ENCODE measurements at regions not wholly inside any gene's neighbourhood (a gene's known extent, or its start where the extent isn't known, plus 50 kb on each side); places are given as distances from the start of the nearest gene placed in this dataset.

- Histone ChIP-seq H3K36me3 (no peaks in the 10 kb centered on the region), H3K27ac (replicated peaks in 1 of 4) (no peak overlapping the region), H3K27me3 (no peaks in the 10 kb centered on the region), H3K9me3 (no peaks in the 10 kb centered on the region), H3K4me1 (no peaks in the 10 kb centered on the region), H3K4me3 (no peak overlapping the region)
- TF ChIP-seq CTCF (IDR thresholded peaks at IDR 0.05) (no peak), POLR2A (IDR thresholded peaks at IDR 0.05; ENCODE audit: low read depth) (no peak), EP300 (IDR thresholded peaks at IDR 0.05) (no peak), POLR2AphosphoS5 (IDR thresholded peaks at IDR 0.05) (no peak)
- intact Hi-C loops (cut with DNase I): no loop called here
- DNase-seq (ENCODE audit: extremely low spot score): no peak
- WGBS: 86% methylated on average over 3 of the region's 3 CpGs
These were observed 331.7 kb upstream of the ADGRL3 start for GRCh38 chr4:60868232-60868960.

- intact Hi-C loops (cut with DNase I): no loop called here
- 96% methylated on average over 1 of the region's 1 CpG for WGBS
- no peak for DNase-seq (ENCODE audit: extremely low spot score)
- Histone ChIP-seq H3K9me3 (peaks cover 0 to 7% (median 3%) of the 10 kb centered on the region in 4 donors), H3K27me3 (no peaks in the 10 kb centered on the region), H3K27ac (replicated peaks in 1 of 4) (no peak overlapping the region), H3K4me1 (no peaks in the 10 kb centered on the region), H3K36me3 (no peaks in the 10 kb centered on the region), H3K4me3 (no peak overlapping the region)
- TF ChIP-seq POLR2AphosphoS5 (IDR thresholded peaks at IDR 0.05): no peak
- no peak for TF ChIP-seq CTCF (IDR thresholded peaks at IDR 0.05)
- TF ChIP-seq POLR2A (IDR thresholded peaks at IDR 0.05; ENCODE audit: low read depth): no peak
- no peak for TF ChIP-seq EP300 (IDR thresholded peaks at IDR 0.05)
These were observed 320.9 kb upstream of the ADGRL3 start for GRCh38 chr4:60879135-60879701.

GRCh38 chr4:60884587-60884986 is 315.5 kb upstream of the ADGRL3 start:
- no peaks in the 10 kb centered on the region for H3K4me1 ChIP-seq
- no peak overlapping the region for H3K4me3 ChIP-seq
- H3K27me3 ChIP-seq: no peaks in the 10 kb centered on the region
- peaks cover 0 to under 1% (median 0%) of the 10 kb centered on the region in 4 donors for H3K9me3 ChIP-seq
- H3K36me3 ChIP-seq: no peaks in the 10 kb centered on the region
- H3K27ac ChIP-seq (replicated peaks in 1 of 4): no peak overlapping the region
- WGBS: 20% methylated on average over 7 of the region's 7 CpGs
- DNase-seq (ENCODE audit: extremely low spot score): no peak
- no peak for TF ChIP-seq POLR2AphosphoS5 (IDR thresholded peaks at IDR 0.05)
- no peak for TF ChIP-seq CTCF (IDR thresholded peaks at IDR 0.05)
- no peak for TF ChIP-seq EP300 (IDR thresholded peaks at IDR 0.05)
- no peak for TF ChIP-seq POLR2A (IDR thresholded peaks at IDR 0.05; ENCODE audit: low read depth)
- intact Hi-C loops (cut with DNase I): no loop called here

GRCh38 chr4:60885011-60885410 is 315.1 kb upstream of the ADGRL3 start:
- TF ChIP-seq EP300 (IDR thresholded peaks at IDR 0.05) (no peak), CTCF (IDR thresholded peaks at IDR 0.05) (no peak), POLR2A (IDR thresholded peaks at IDR 0.05; ENCODE audit: low read depth) (no peak), POLR2AphosphoS5 (IDR thresholded peaks at IDR 0.05) (no peak)
- no peaks in the 10 kb centered on the region for H3K36me3 ChIP-seq
- no peak overlapping the region for H3K4me3 ChIP-seq
- H3K4me1 ChIP-seq: no peaks in the 10 kb centered on the region
- no peak overlapping the region for H3K27ac ChIP-seq (replicated peaks in 1 of 4)
- H3K9me3 ChIP-seq: no peaks in the 10 kb centered on the region
- WGBS: 40% methylated on average over 2 of the region's 2 CpGs
- no peaks in the 10 kb centered on the region for H3K27me3 ChIP-seq
- intact Hi-C loops (cut with DNase I): no loop called here
- DNase-seq (ENCODE audit: extremely low spot score): no peak
